ENCODE measurements at regions not wholly inside any gene's neighbourhood (a gene's known extent, or its start where the extent isn't known, plus 50 kb on each side); places are given as distances from the start of the nearest gene placed in this dataset.

DNA sequence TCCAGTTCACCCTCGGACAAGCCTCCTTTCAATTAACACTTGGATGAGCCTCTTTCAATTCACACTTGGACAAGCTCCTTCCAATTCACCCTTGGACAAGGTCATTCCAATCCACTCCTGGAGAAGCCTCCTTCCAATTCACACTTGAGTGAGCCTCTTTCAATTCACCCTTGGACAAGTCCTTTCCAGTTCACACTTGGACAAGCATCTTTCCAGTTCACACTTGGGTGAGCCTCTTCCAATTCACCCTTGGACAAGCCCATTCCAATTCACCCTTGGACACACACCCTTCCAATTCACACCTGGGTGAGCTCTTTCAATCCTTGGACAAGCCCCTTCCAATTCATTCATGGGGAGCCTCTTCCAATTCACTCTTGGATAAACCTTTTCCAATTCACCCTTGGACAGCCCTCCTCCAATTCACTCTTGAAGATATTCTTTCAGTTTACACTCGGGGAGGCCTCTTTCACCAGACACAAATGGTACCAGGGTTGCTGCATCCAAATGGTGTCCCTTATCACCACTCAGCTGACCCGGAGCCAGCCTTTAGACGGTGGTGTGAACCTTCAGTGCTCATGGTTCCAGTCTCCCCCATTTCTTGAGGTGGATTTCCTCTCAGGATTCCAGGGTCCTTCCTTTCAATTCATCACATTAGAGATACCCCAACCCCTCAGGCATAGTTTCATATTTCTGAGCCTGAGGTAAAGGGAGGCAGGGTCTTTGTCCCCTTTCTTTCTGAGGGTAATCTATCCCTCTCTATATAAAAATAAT lies 183.6 kb downstream of the SH3BP4 start:
- TF ChIP-seq, protein P1, sequence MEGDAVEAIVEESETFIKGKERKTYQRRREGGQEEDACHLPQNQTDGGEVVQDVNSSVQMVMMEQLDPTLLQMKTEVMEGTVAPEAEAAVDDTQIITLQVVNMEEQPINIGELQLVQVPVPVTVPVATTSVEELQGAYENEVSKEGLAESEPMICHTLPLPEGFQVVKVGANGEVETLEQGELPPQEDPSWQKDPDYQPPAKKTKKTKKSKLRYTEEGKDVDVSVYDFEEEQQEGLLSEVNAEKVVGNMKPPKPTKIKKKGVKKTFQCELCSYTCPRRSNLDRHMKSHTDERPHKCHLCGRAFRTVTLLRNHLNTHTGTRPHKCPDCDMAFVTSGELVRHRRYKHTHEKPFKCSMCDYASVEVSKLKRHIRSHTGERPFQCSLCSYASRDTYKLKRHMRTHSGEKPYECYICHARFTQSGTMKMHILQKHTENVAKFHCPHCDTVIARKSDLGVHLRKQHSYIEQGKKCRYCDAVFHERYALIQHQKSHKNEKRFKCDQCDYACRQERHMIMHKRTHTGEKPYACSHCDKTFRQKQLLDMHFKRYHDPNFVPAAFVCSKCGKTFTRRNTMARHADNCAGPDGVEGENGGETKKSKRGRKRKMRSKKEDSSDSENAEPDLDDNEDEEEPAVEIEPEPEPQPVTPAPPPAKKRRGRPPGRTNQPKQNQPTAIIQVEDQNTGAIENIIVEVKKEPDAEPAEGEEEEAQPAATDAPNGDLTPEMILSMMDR (IDR thresholded peaks at IDR 0.05; ENCODE audit: extremely low read depth in 1 of 2, insufficient read depth in 1 of 2, low read depth in 1 of 2, low read length in 2 of 2), result no peak
- TF ChIP-seq EZH2 (IDR thresholded peaks at IDR 0.05; ENCODE audit: borderline replicate concordance, low read depth, low read length, severe bottlenecking) (no peak), MYC (IDR thresholded peaks at IDR 0.05; ENCODE audit: low read depth, low read length) (no peak), POLR2A (IDR thresholded peaks at IDR 0.05; ENCODE audit: low read depth, low read length) (no peak), POLR2AphosphoS5 (IDR thresholded peaks at IDR 0.05; ENCODE audit: insufficient read depth, low read depth, low read length) (no peak), JUN (IDR thresholded peaks at IDR 0.05; ENCODE audit: borderline replicate concordance, insufficient read depth, insufficient read length, low read depth) (no peak), FOS (IDR thresholded peaks at IDR 0.05; ENCODE audit: borderline replicate concordance, insufficient read depth, low read length) (no peak)
- TF ChIP-seq, protein P2, sequence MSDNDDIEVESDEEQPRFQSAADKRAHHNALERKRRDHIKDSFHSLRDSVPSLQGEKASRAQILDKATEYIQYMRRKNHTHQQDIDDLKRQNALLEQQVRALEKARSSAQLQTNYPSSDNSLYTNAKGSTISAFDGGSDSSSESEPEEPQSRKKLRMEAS (IDR thresholded peaks at IDR 0.05; ENCODE audit: insufficient read depth, insufficient read length), result no peak
